Gastrocnemius medialis (tissue), 4 donors: ENCODE measurements at regions not wholly inside any gene's neighbourhood (a gene's known extent, or its start where the extent isn't known, plus 50 kb on each side); places are given as distances from the start of the nearest gene placed in this dataset.

Experiments used
- ATAC-seq, 2 donors: fragments of 150-250 bp; one replicate each; pipeline ENCODE4 v1.9.1; 2016
- DNase-seq, 2 donors: peaks; one replicate each; pipeline ENCODE4 v3.0.0-alpha.2; 2019
- H3K27ac ChIP-seq, 4 donors: fragments of 200-600 bp; sonication (generic); 1 replicate in 1 of 4; 2 replicates in 3 of 4; pipeline ENCODE4 v1.5.1; 2016 to 2018; ENCODE audit warnings: mild to moderate bottlenecking in 2 of 4, moderate library complexity in 1 of 4
- H3K27me3 ChIP-seq, 3 donors: fragments of 200-600 bp; sonication (generic) in 2 of 3; 1 replicate in 1 of 3; 2 replicates in 2 of 3; pipeline versions ENCODE4 v1.5.1 to v1.6.0; 2016 to 2019; ENCODE audit warnings: mild to moderate bottlenecking in 1 of 3, moderate library complexity in 1 of 3
- H3K36me3 ChIP-seq, 2 donors: fragments of 200-600 bp; sonication (generic) in 1 of 2; one replicate each; pipeline ENCODE4 v1.5.1; 2017 to 2018
- H3K4me1 ChIP-seq, 2 donors: fragments of 200-600 bp; sonication (generic) in 1 of 2; one replicate each; pipeline ENCODE4 v1.5.1; 2016 to 2017; ENCODE audit warnings: mild to moderate bottlenecking in 2 of 2
- H3K4me3 ChIP-seq, 4 donors: fragments of 200-600 bp; sonication (generic) in 3 of 4; 1 replicate in 1 of 4; 2 replicates in 3 of 4; pipeline ENCODE4 v1.5.1; 2016 to 2019; ENCODE audit warnings: mild to moderate bottlenecking in 2 of 4
- H3K9me3 ChIP-seq, 3 donors: fragments of 200-600 bp; sonication (generic) in 2 of 3; 1 replicate in 1 of 3; 2 replicates in 2 of 3; pipeline ENCODE4 v1.5.1; 2016 to 2019
- CTCF ChIP-seq, 5 experiments: fragments of 450-650 bp in 3 of 5; fragments of 200-600 bp in 2 of 5; sonication (generic) in 2 of 5; IDR thresholded peaks in 4 of 5; conservative IDR thresholded peaks in 1 of 5; 1 replicate in 4 of 5; 2 replicates in 1 of 5; pipeline ENCODE4 v1.5.1; 2016 to 2019; ENCODE audit warnings: antibody characterized with exemption in 5 of 5, mild to moderate bottlenecking in 3 of 5, moderate library complexity in 3 of 5
- POLR2A ChIP-seq, 2 donors: fragments of 450-650 bp; IDR thresholded peaks; one replicate each; pipeline ENCODE4 v1.6.1; 2017; ENCODE audit warnings: antibody characterized with exemption in 2 of 2, mild to moderate bottlenecking in 2 of 2, moderate library complexity in 2 of 2
- in situ Hi-C, 4 donors: fragments of 200-750 bp; cut with MboI; loops; one replicate each; pipeline versions ENCODE4 v1.15.0 to v1.8.0; 2017; ENCODE audit warnings: low sequenced_read_pairs in 4 of 4
- intact Hi-C: fragments of 100-400 bp; cut with DNase I; formaldehyde crosslinking; loops from one replicate; pipeline ENCODE4 v1.15.1; 2023; ENCODE audit warnings: low total_unique reads

- H3K27ac ChIP-seq, result no peak overlapping the region
- H3K36me3 ChIP-seq, result no peaks in the 10 kb centered on the region
- H3K4me3 ChIP-seq, result no peak overlapping the region
- TF ChIP-seq POLR2A (IDR thresholded peaks at IDR 0.05) (no peak), CTCF (IDR thresholded peaks at IDR 0.05 in 4 of 5, conservative IDR thresholded peaks at IDR 0.05 in 1 of 5) (no peak)
- H3K9me3 ChIP-seq, result no peaks in the 10 kb centered on the region
- DNase-seq (no peak), ATAC-seq (no peak)
- H3K4me1 ChIP-seq, result no peaks in the 10 kb centered on the region
- in situ Hi-C loops, result no loop called here
- intact Hi-C loops, result no loop called here
- H3K27me3 ChIP-seq, result no peaks in the 10 kb centered on the region
Observed at GRCh38 chr15:81443040-81443820, 69.2 kb upstream of the TMC3 start.

- Histone ChIP-seq H3K36me3 (no peaks in the 10 kb centered on the region), H3K27ac (no peak overlapping the region), H3K27me3 (no peaks in the 10 kb centered on the region), H3K9me3 (no peaks in the 10 kb centered on the region), H3K4me3 (no peak overlapping the region), H3K4me1 (no peaks in the 10 kb centered on the region)
- TF ChIP-seq POLR2A (IDR thresholded peaks at IDR 0.05) (no peak), CTCF (IDR thresholded peaks at IDR 0.05 in 4 of 5, conservative IDR thresholded peaks at IDR 0.05 in 1 of 5) (no peak)
- in situ Hi-C loops, result no loop called here
- intact Hi-C loops, result no loop called here
- ATAC-seq (no peak), DNase-seq (no peak)
Observed at GRCh38 chr15:81442454-81442853, 68.4 kb upstream of the TMC3 start.

- DNase-seq (no peak), ATAC-seq (no peak)
- H3K36me3 ChIP-seq, result no peaks in the 10 kb centered on the region
- no peaks in the 10 kb centered on the region for H3K9me3 ChIP-seq
- H3K27ac ChIP-seq, result no peak overlapping the region
- intact Hi-C loops (no loop called here), in situ Hi-C loops (loop anchor here in 1 of 4 donors (10.0 kb wide), 1 partner anchor 60 kb away; the partner anchor contains the start of gene TMC3)
- H3K4me1 ChIP-seq, result no peaks in the 10 kb centered on the region
- no peak for TF ChIP-seq POLR2A (IDR thresholded peaks at IDR 0.05)
- TF ChIP-seq CTCF (IDR thresholded peaks at IDR 0.05 in 4 of 5, conservative IDR thresholded peaks at IDR 0.05 in 1 of 5), result no peak
- no peak overlapping the region for H3K4me3 ChIP-seq
- H3K27me3 ChIP-seq, result no peaks in the 10 kb centered on the region
Observed at GRCh38 chr15:81434851-81435250, 60.8 kb upstream of the TMC3 start.

- in situ Hi-C loops, result loop anchor here in 1 of 4 donors (10.0 kb wide), 1 partner anchor 59 kb away; the partner anchor contains the start of gene TMC3
Observed at GRCh38 chr15:81433462-81433861, 59.4 kb upstream of the TMC3 start.

More at GRCh38 chr15:81433462-81433861, 59.4 kb upstream of the TMC3 start:
- no peak for DNase-seq
- H3K4me3 ChIP-seq, result no peak overlapping the region
- no peak overlapping the region for H3K27ac ChIP-seq
- no peaks in the 10 kb centered on the region for H3K4me1 ChIP-seq
- TF ChIP-seq CTCF (IDR thresholded peaks at IDR 0.05 in 4 of 5, conservative IDR thresholded peaks at IDR 0.05 in 1 of 5) (no peak), POLR2A (IDR thresholded peaks at IDR 0.05) (no peak)
- H3K36me3 ChIP-seq, result no peaks in the 10 kb centered on the region
- intact Hi-C loops, result no loop called here
- H3K9me3 ChIP-seq, result no peaks in the 10 kb centered on the region
- no peaks in the 10 kb centered on the region for H3K27me3 ChIP-seq
- no peak for ATAC-seq
